GM21447 (cell line): ENCODE measurements at regions not wholly inside any gene's neighbourhood (a gene's known extent, or its start where the extent isn't known, plus 50 kb on each side); places are given as distances from the start of the nearest gene placed in this dataset.
"Not testable (repeated sequence)": the region's sequence is repeated elsewhere in the genome, so short reads cannot be mapped to it uniquely, and the experiment has no call there.

Experiments
- ATAC-seq: cut with Tn5 transposase; IDR thresholded peaks from one replicate; pipeline ENCODE4 v1.9.1; 2021; ENCODE audit not compliant: unreplicated experiment

- ATAC-seq, result no peak
These were observed 247.2 kb downstream of the GJA1 start for GRCh38 chr6:121682666-121683065.

- not testable (repeated sequence) for ATAC-seq
These were observed 250.4 kb downstream of the GJA1 start for GRCh38 chr6:121685806-121686205.

GRCh38 chr6:121686611-121687023 lies 251.2 kb downstream of the GJA1 start:
- no peak for ATAC-seq

GRCh38 chr6:121688974-121689373 lies 253.5 kb downstream of the GJA1 start:
- ATAC-seq, result no peak

- ATAC-seq, result no peak
These were observed 255.7 kb downstream of the GJA1 start for GRCh38 chr6:121691126-121691551.

GRCh38 chr6:121694389-121694788 lies 258.9 kb downstream of the GJA1 start:
- ATAC-seq, result no peak

- no peak for ATAC-seq
These were observed 259.4 kb downstream of the GJA1 start for GRCh38 chr6:121694801-121695251.

- ATAC-seq, result no peak
These were observed 259.9 kb downstream of the GJA1 start for GRCh38 chr6:121695329-121695728.

GRCh38 chr6:121697921-121698320 lies 262.5 kb downstream of the GJA1 start:
- ATAC-seq, result no peak

- no peak for ATAC-seq
These were observed 263.2 kb downstream of the GJA1 start for GRCh38 chr6:121698617-121699016.

GRCh38 chr6:121703129-121703528 lies 267.7 kb downstream of the GJA1 start:
- ATAC-seq, result not testable (repeated sequence)

- no peak for ATAC-seq
These were observed 276.0 kb downstream of the GJA1 start for GRCh38 chr6:121711472-121711871.

GRCh38 chr6:121717686-121718085 lies 282.2 kb downstream of the GJA1 start:
- ATAC-seq, result no peak

- not testable (repeated sequence) for ATAC-seq
These were observed 285.4 kb downstream of the GJA1 start for GRCh38 chr6:121720867-121721266.

- ATAC-seq, result no peak
These were observed 288.2 kb downstream of the GJA1 start for GRCh38 chr6:121723623-121724022.

- no peak for ATAC-seq
These were observed 289.1 kb downstream of the GJA1 start for GRCh38 chr6:121724576-121724975.

- no peak for ATAC-seq
These were observed 291.1 kb downstream of the GJA1 start for GRCh38 chr6:121726596-121726995.

GRCh38 chr6:121730616-121731015 lies 295.2 kb downstream of the GJA1 start:
- ATAC-seq, result no peak

- ATAC-seq, result no peak
These were observed 295.9 kb downstream of the GJA1 start for GRCh38 chr6:121731381-121731780.

GRCh38 chr6:121732641-121733040 lies 297.2 kb downstream of the GJA1 start:
- ATAC-seq, result no peak

- ATAC-seq, result no peak
These were observed 297.8 kb downstream of the GJA1 start for GRCh38 chr6:121733234-121733633.

- ATAC-seq, result not testable (repeated sequence)
These were observed 304.7 kb downstream of the GJA1 start for GRCh38 chr6:121740188-121740587.

- ATAC-seq, result no peak
These were observed 308.2 kb downstream of the GJA1 start for GRCh38 chr6:121743691-121744090.

GRCh38 chr6:121748376-121748775 lies 312.9 kb downstream of the GJA1 start:
- ATAC-seq, result no peak
